Activated naive CD4-positive, alpha-beta T cell treated with anti-CD3 and anti-CD28 coated beads, Interleukin-2, amount 10 ng/mL, durations not matched to agents 7 days and 5 days (primary cell): ENCODE measurements at regions not wholly inside any gene's neighbourhood (a gene's known extent, or its start where the extent isn't known, plus 50 kb on each side); places are given as distances from the start of the nearest gene placed in this dataset.

ENCODE experiments used
- CTCF ChIA-PET: fragments of 350-600 bp; sonication (Branson Sonifier 250); formaldehyde crosslinking; loops from one replicate; lab custom pipeline; 2021; ENCODE audit warnings: antibody characterized with exemption; lab: Charles Lee
- DNase-seq: peaks from one replicate; pipeline ENCODE4 v3.0.0-alpha.2; 2020
- H3K27ac Mint-ChIP-seq: one replicate; pipeline ENCODE4 v1.8.0; 2021; ENCODE audit warnings: mild to moderate bottlenecking, moderate library complexity, mixed read lengths
- H3K27me3 Mint-ChIP-seq: one replicate; pipeline ENCODE4 v1.8.0; 2021; ENCODE audit warnings: mild to moderate bottlenecking, mixed read lengths
- H3K36me3 Mint-ChIP-seq: one replicate; pipeline ENCODE4 v1.8.0; 2021; ENCODE audit warnings: mixed read lengths
- H3K4me1 Mint-ChIP-seq: one replicate; pipeline ENCODE4 v1.8.0; 2021; ENCODE audit warnings: mixed read lengths
- H3K4me3 Mint-ChIP-seq: one replicate; pipeline ENCODE4 v1.8.0; 2021; ENCODE audit warnings: mild to moderate bottlenecking, moderate library complexity, mixed read lengths
- H3K9me3 Mint-ChIP-seq: one replicate; pipeline ENCODE4 v1.8.0; 2021; ENCODE audit warnings: mixed read lengths

GRCh38 chr6:145368075-145368474 is 367.2 kb downstream of the EPM2A start:
- Mint-ChIP-seq H3K4me1 (no peaks in the 10 kb centered on the region), H3K27me3 (no peaks in the 10 kb centered on the region), H3K4me3 (no peak overlapping the region), H3K9me3 (no peaks in the 10 kb centered on the region), H3K36me3 (no peaks in the 10 kb centered on the region), H3K27ac (no peak overlapping the region)
- no peak for DNase-seq
- CTCF ChIA-PET, result no interaction called here

DNA sequence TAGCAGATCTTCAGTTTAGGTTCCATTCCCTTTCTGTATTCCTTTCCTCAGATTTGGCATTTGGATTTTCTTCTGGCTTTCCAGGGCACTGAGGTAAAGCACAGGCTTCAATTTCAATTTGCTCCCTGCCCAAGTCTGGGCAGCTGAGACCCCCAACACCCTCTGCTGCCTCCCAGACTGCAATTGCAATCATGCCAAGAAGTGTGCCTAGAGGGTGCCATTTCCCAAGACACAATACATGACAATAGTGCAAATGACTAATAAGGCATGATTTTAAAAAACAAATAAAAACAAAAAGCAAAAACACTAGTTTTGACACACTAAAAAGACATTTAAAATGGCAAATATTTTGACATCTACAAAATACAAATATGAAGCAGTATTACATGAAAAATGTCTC is 364.8 kb downstream of the EPM2A start:
- H3K4me3 Mint-ChIP-seq, result no peak overlapping the region
- CTCF ChIA-PET, result no interaction called here
- no peaks in the 10 kb centered on the region for H3K4me1 Mint-ChIP-seq
- H3K36me3 Mint-ChIP-seq, result no peaks in the 10 kb centered on the region
- no peak overlapping the region for H3K27ac Mint-ChIP-seq
- no peaks in the 10 kb centered on the region for H3K27me3 Mint-ChIP-seq
- no peak for DNase-seq
- no peaks in the 10 kb centered on the region for H3K9me3 Mint-ChIP-seq

- Mint-ChIP-seq H3K27me3 (no peaks in the 10 kb centered on the region), H3K9me3 (peaks cover 2% of the 10 kb centered on the region), H3K27ac (no peak overlapping the region), H3K4me1 (no peaks in the 10 kb centered on the region), H3K4me3 (no peak overlapping the region), H3K36me3 (no peaks in the 10 kb centered on the region)
- CTCF ChIA-PET, result no interaction called here
- no peak for DNase-seq
These were observed 362.6 kb downstream of the EPM2A start for GRCh38 chr6:145372671-145373151.

DNA sequence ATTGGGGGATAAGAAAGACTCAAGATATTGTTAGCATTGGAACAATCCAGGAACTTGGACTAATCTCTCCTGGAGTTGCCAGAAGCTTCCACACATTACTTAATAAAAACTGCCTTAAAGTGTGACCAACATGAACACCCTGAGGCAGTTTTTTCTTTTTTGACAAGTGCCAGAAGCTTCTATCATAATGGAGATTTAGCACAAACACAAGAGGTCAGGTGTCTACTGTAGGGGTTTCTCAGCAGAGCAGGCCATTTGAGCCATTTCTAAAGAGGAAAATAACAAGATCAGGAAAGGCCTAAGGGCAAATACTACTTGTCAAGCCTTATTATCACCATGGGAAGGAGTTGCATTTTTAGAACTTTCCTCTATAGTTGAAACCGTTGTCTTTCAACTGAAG is 361.5 kb downstream of the EPM2A start:
- CTCF ChIA-PET, result no interaction called here
- Mint-ChIP-seq H3K27me3 (peaks cover 4% of the 10 kb centered on the region), H3K27ac (no peak overlapping the region), H3K4me1 (no peaks in the 10 kb centered on the region), H3K36me3 (no peaks in the 10 kb centered on the region), H3K4me3 (no peak overlapping the region), H3K9me3 (peaks cover 2% of the 10 kb centered on the region)
- no peak for DNase-seq

GRCh38 chr6:145374570-145374969 is 360.8 kb downstream of the EPM2A start:
- peaks cover 4% of the 10 kb centered on the region for H3K27me3 Mint-ChIP-seq
- DNase-seq, result no peak
- CTCF ChIA-PET, result no interaction called here
- no peak overlapping the region for H3K27ac Mint-ChIP-seq
- no peaks in the 10 kb centered on the region for H3K36me3 Mint-ChIP-seq
- H3K9me3 Mint-ChIP-seq, result peaks cover 2% of the 10 kb centered on the region
- H3K4me3 Mint-ChIP-seq, result no peak overlapping the region
- no peaks in the 10 kb centered on the region for H3K4me1 Mint-ChIP-seq

DNA sequence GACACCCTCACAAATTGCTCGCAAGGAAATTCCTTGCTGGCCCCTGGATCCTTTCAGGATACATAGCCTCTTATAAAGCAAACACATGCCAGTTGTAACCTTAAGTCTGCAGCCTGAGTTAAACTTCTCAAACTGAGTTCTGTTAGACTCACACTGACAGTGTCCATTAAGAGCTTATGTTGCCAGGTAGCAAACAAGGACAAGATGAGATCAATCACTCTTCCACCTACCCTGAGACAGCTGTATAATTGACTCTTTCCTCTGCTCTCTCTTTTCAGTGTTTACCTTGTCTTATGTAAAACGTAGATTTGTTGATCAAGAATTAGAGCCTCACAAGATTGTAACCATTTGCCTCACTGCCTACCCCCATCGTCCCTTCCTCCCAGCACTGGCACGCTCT is 359.8 kb downstream of the EPM2A start:
- Mint-ChIP-seq H3K4me1 (no peaks in the 10 kb centered on the region), H3K4me3 (no peak overlapping the region), H3K9me3 (peaks cover 2% of the 10 kb centered on the region), H3K27me3 (peaks cover 4% of the 10 kb centered on the region), H3K36me3 (no peaks in the 10 kb centered on the region), H3K27ac (no peak overlapping the region)
- CTCF ChIA-PET, result no interaction called here
- DNase-seq, result no peak

- H3K9me3 Mint-ChIP-seq, result peaks cover 2% of the 10 kb centered on the region
- H3K27me3 Mint-ChIP-seq, result peaks cover 4% of the 10 kb centered on the region
- H3K27ac Mint-ChIP-seq, result no peak overlapping the region
- no peaks in the 10 kb centered on the region for H3K4me1 Mint-ChIP-seq
- H3K36me3 Mint-ChIP-seq, result no peaks in the 10 kb centered on the region
- CTCF ChIA-PET, result no interaction called here
- no peak for DNase-seq
- no peak overlapping the region for H3K4me3 Mint-ChIP-seq
These were observed 355.1 kb downstream of the EPM2A start for GRCh38 chr6:145380186-145380585.

- Mint-ChIP-seq H3K27me3 (peaks cover 4% of the 10 kb centered on the region), H3K27ac (no peak overlapping the region), H3K4me1 (no peaks in the 10 kb centered on the region), H3K9me3 (peaks cover 2% of the 10 kb centered on the region), H3K4me3 (no peak overlapping the region), H3K36me3 (no peaks in the 10 kb centered on the region)
- DNase-seq, result no peak
- CTCF ChIA-PET, result no interaction called here
These were observed 353.4 kb downstream of the EPM2A start for GRCh38 chr6:145381941-145382340.

DNA sequence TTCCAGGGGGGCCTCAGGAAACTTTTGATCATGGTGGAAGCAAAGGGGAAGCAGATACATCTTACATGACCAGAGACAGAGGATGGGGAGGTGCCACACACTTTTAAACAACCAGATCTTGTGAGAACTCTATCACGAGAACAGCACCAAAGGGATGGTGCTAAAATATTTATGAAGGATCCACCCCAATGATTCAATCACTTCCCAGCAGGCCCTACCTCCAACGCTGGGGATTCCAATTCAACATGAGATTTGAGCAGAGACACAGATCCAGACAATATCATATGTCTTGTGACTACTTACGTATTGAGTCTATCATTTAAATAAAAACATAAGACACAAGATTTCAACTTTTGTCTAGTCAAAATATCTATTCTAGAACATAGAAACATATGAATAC is 351.9 kb downstream of the EPM2A start:
- H3K27ac Mint-ChIP-seq, result no peak overlapping the region
- peaks cover 4% of the 10 kb centered on the region for H3K27me3 Mint-ChIP-seq
- no peaks in the 10 kb centered on the region for H3K36me3 Mint-ChIP-seq
- H3K4me1 Mint-ChIP-seq, result no peaks in the 10 kb centered on the region
- CTCF ChIA-PET, result interaction anchor here (0.7 kb wide), 1 partner anchor 827 kb away, joined by 3 read pairs; no protein-coding TSS in a partner anchor
- H3K9me3 Mint-ChIP-seq, result no peaks in the 10 kb centered on the region
- H3K4me3 Mint-ChIP-seq, result no peak overlapping the region
- DNase-seq, result no peak

DNA sequence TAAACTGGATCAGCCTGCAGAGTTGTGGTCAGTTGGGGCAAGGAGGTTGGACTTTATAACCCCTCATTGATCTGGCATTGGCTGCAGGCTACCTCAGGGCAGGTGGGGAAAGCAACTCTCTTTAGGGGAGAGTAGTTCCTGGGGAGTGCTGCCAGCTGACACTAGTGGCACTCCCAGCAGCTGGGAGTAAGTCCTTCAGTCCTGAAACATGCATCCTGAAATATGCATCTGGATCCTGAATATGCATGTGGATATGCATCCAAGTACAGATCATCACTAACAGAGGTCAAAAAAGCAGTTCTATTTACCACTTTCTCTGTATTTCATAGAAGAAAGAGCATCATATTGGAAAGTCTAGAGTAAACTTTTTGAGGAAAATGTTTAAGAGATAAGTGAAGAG is 350.8 kb downstream of the EPM2A start:
- Mint-ChIP-seq H3K27ac (no peak overlapping the region), H3K27me3 (no peaks in the 10 kb centered on the region), H3K36me3 (no peaks in the 10 kb centered on the region), H3K9me3 (no peaks in the 10 kb centered on the region), H3K4me1 (no peaks in the 10 kb centered on the region), H3K4me3 (no peak overlapping the region)
- DNase-seq, result no peak
- CTCF ChIA-PET, result no interaction called here

- H3K36me3 Mint-ChIP-seq, result no peaks in the 10 kb centered on the region
- CTCF ChIA-PET, result no interaction called here
- no peak overlapping the region for H3K27ac Mint-ChIP-seq
- H3K4me1 Mint-ChIP-seq, result no peaks in the 10 kb centered on the region
- H3K27me3 Mint-ChIP-seq, result no peaks in the 10 kb centered on the region
- no peak overlapping the region for H3K4me3 Mint-ChIP-seq
- H3K9me3 Mint-ChIP-seq, result no peaks in the 10 kb centered on the region
- DNase-seq, result no peak
These were observed 338.8 kb downstream of the EPM2A start for GRCh38 chr6:145396499-145396898.

DNA sequence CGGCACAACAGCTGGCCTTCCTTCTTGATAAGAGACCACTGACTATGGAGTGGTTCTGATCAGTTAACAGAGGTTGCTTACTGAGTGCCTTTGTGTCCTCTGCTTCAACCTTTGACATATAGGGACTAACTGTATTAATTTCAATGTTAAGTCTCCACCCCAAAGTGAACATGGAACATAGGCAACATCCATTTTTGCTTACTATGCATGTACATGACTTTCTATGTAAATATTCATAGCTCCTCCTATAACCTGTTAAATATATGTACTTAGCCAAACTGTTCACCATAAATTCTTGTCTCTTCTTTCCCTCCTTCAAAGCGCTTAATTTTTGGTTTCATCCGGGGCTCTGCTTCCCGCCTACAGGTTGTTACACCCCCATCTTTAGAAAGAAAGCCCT is 334.8 kb downstream of the EPM2A start:
- no peak overlapping the region for H3K4me3 Mint-ChIP-seq
- no peaks in the 10 kb centered on the region for H3K27me3 Mint-ChIP-seq
- no peaks in the 10 kb centered on the region for H3K36me3 Mint-ChIP-seq
- CTCF ChIA-PET, result no interaction called here
- H3K27ac Mint-ChIP-seq, result no peak overlapping the region
- no peak for DNase-seq
- H3K9me3 Mint-ChIP-seq, result no peaks in the 10 kb centered on the region
- no peaks in the 10 kb centered on the region for H3K4me1 Mint-ChIP-seq

- no peaks in the 10 kb centered on the region for H3K27me3 Mint-ChIP-seq
- H3K27ac Mint-ChIP-seq, result no peak overlapping the region
- H3K36me3 Mint-ChIP-seq, result no peaks in the 10 kb centered on the region
- CTCF ChIA-PET, result no interaction called here
- H3K9me3 Mint-ChIP-seq, result no peaks in the 10 kb centered on the region
- DNase-seq, result no peak
- H3K4me3 Mint-ChIP-seq, result no peak overlapping the region
- no peaks in the 10 kb centered on the region for H3K4me1 Mint-ChIP-seq
These were observed 330.2 kb downstream of the EPM2A start for GRCh38 chr6:145405006-145405551.

DNA sequence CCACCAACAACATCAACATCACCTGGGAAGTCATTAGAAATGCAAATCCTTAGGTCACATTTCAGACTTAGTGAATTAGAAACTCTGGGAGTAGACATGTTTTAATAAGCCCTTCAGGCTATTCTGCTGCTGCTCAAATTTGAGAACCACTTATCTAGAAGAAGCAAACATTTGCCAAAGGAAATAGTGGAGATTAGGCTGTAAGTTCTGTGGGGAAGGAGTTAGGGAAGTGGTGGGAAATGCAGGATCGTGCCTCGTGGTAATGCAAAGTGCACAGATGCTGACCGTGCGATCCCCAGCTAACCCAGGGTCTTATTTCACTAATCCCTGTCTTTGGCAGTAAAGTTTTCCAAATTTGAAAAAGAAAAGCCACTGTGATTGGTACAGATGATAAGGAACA is 328.5 kb downstream of the EPM2A start:
- H3K4me3 Mint-ChIP-seq, result no peak overlapping the region
- no peak for DNase-seq
- H3K27me3 Mint-ChIP-seq, result no peaks in the 10 kb centered on the region
- no peaks in the 10 kb centered on the region for H3K9me3 Mint-ChIP-seq
- CTCF ChIA-PET, result no interaction called here
- H3K36me3 Mint-ChIP-seq, result no peaks in the 10 kb centered on the region
- no peaks in the 10 kb centered on the region for H3K4me1 Mint-ChIP-seq
- no peak overlapping the region for H3K27ac Mint-ChIP-seq

GRCh38 chr6:145415616-145416015 is 319.7 kb downstream of the EPM2A start:
- H3K4me3 Mint-ChIP-seq, result no peak overlapping the region
- H3K9me3 Mint-ChIP-seq, result no peaks in the 10 kb centered on the region
- H3K27ac Mint-ChIP-seq, result no peak overlapping the region
- CTCF ChIA-PET, result interaction anchor here (0.6 kb wide), 1 partner anchor 8 kb away, joined by 3 read pairs; no protein-coding TSS in a partner anchor
- H3K4me1 Mint-ChIP-seq, result no peaks in the 10 kb centered on the region
- no peaks in the 10 kb centered on the region for H3K27me3 Mint-ChIP-seq
- DNase-seq, result no peak
- no peaks in the 10 kb centered on the region for H3K36me3 Mint-ChIP-seq

- Mint-ChIP-seq H3K27ac (no peak overlapping the region), H3K27me3 (no peaks in the 10 kb centered on the region), H3K36me3 (no peaks in the 10 kb centered on the region), H3K4me1 (no peaks in the 10 kb centered on the region), H3K4me3 (no peak overlapping the region), H3K9me3 (no peaks in the 10 kb centered on the region)
- DNase-seq, result no peak
- CTCF ChIA-PET, result no interaction called here
These were observed 314.7 kb downstream of the EPM2A start for GRCh38 chr6:145420599-145420998.
